Suprapubic skin (tissue), 3 donors: ENCODE measurements at regions not wholly inside any gene's neighbourhood (a gene's known extent, or its start where the extent isn't known, plus 50 kb on each side); places are given as distances from the start of the nearest gene placed in this dataset.

Experiments used
- CTCF ChIP-seq, 2 donors: fragments of 200-600 bp in 1 of 2; fragments of 450-650 bp in 1 of 2; sonication (generic) in 1 of 2; IDR thresholded peaks; one replicate each; pipeline ENCODE4 v1.5.1; 2016 to 2019; ENCODE audit warnings: antibody characterized with exemption in 2 of 2, mild to moderate bottlenecking in 1 of 2, moderate library complexity in 1 of 2
- POLR2A ChIP-seq, 2 donors: fragments of 450-650 bp; IDR thresholded peaks; one replicate each; pipeline ENCODE4 v1.6.1; 2017; ENCODE audit warnings: antibody characterized with exemption in 2 of 2, mild to moderate bottlenecking in 2 of 2, moderate library complexity in 2 of 2

- TF ChIP-seq CTCF (IDR thresholded peaks at IDR 0.05): no peak
- no peak for TF ChIP-seq POLR2A (IDR thresholded peaks at IDR 0.05)
Observed at GRCh38 chr1:230016159-230016558, 50.9 kb upstream of the GALNT2 start.
